OCI-LY1 (cell line): ENCODE measurements at regions not wholly inside any gene's neighbourhood (a gene's known extent, or its start where the extent isn't known, plus 50 kb on each side); places are given as distances from the start of the nearest gene placed in this dataset.

Experiments
- H2AFZ ChIP-seq: fragments of 200-600 bp; sonication (generic), shearing (Covaris generic); 2 replicates; pipeline ENCODE4 v1.6.0; 2014; ENCODE audit warnings: antibody characterized with exemption, mild to moderate bottlenecking, low read length
- H3F3A ChIP-seq: fragments of 200-600 bp; sonication (generic), shearing (Covaris generic); 2 replicates; pipeline ENCODE4 v1.6.0; 2014; ENCODE audit warnings: mild to moderate bottlenecking, antibody characterized with exemption, low read length, moderate library complexity; ENCODE audit not compliant: insufficient read depth
- H3K27ac ChIP-seq: fragments of 200-600 bp; sonication (generic); 2 replicates; pipeline ENCODE4 v1.5.1; 2014; ENCODE audit warnings: low read length, mixed run types, mild to moderate bottlenecking, low read depth; ENCODE audit not compliant: poor library complexity, severe bottlenecking
- H3K27me3 ChIP-seq: fragments of 200-600 bp; sonication (generic); 2 replicates; pipeline ENCODE4 v1.6.0; 2014; ENCODE audit warnings: antibody characterized with exemption, mild to moderate bottlenecking, low read length, moderate library complexity; ENCODE audit not compliant: insufficient read depth
- H3K36me3 ChIP-seq: fragments of 200-600 bp; sonication (generic); 2 replicates; pipeline ENCODE4 v1.6.1; 2014; ENCODE audit warnings: mild to moderate bottlenecking, antibody characterized with exemption, low read length, moderate library complexity, mixed read lengths; ENCODE audit not compliant: insufficient read depth
- H3K4me1 ChIP-seq: fragments of 200-600 bp; sonication (generic); 2 replicates; pipeline ENCODE4 v1.5.1; 2014; ENCODE audit warnings: mild to moderate bottlenecking, low read length, moderate library complexity; ENCODE audit not compliant: insufficient read depth, severe bottlenecking
- H3K4me2 ChIP-seq: fragments of 200-600 bp; sonication (generic), shearing (Covaris generic); 2 replicates; pipeline ENCODE4 v1.6.1; 2014; ENCODE audit warnings: low read length
- H3K4me3 ChIP-seq: fragments of 200-600 bp; sonication (generic); 2 replicates; pipeline ENCODE4 v1.5.1; 2014; ENCODE audit warnings: low read length, low read depth, mild to moderate bottlenecking, mixed read lengths; ENCODE audit not compliant: poor library complexity, severe bottlenecking
- H3K79me2 ChIP-seq: fragments of 200-600 bp; shearing (Covaris generic); 2 replicates; pipeline ENCODE4 v1.6.1; 2016; ENCODE audit warnings: mixed run types, low read length, mixed read lengths; ENCODE audit not compliant: insufficient read depth
- H3K9ac ChIP-seq: fragments of 200-600 bp; sonication (generic), shearing (Covaris generic); 2 replicates; pipeline ENCODE4 v1.6.1; 2014; ENCODE audit warnings: mild to moderate bottlenecking, low read length, mixed read lengths
- H3K9me2 ChIP-seq: fragments of 200-600 bp; sonication (generic), shearing (Covaris generic); 2 replicates; pipeline ENCODE4 v1.6.1; 2014; ENCODE audit warnings: low read depth, mild to moderate bottlenecking, low read length, mixed read lengths
- H3K9me3 ChIP-seq: fragments of 200-600 bp; shearing (Covaris generic); 2 replicates; pipeline ENCODE4 v1.6.1; 2014; ENCODE audit warnings: low read length, mixed read lengths
- H4K20me1 ChIP-seq: fragments of 200-600 bp; sonication (generic), shearing (Covaris generic); 2 replicates; pipeline ENCODE4 v1.6.0; 2016; ENCODE audit warnings: mild to moderate bottlenecking, low read length; ENCODE audit not compliant: insufficient read depth
- EZH2 ChIP-seq: fragments of 200-600 bp; sonication (generic), shearing (Covaris generic); IDR thresholded peaks from 2 replicates; pipeline ENCODE4 v1.8.0; 2017; ENCODE audit warnings: borderline replicate concordance, mixed run types, mild to moderate bottlenecking, antibody characterized with exemption, low read length, moderate library complexity, mixed read lengths
- TF ChIP-seq, protein P1 (sequence below): fragments of 200-600 bp; sonication (generic), shearing (Covaris generic); IDR thresholded peaks from 2 replicates; pipeline ENCODE4 v1.5.1; 2017; ENCODE audit warnings: mild to moderate bottlenecking, antibody characterized with exemption, low read length, moderate library complexity, mixed read lengths

DNA sequence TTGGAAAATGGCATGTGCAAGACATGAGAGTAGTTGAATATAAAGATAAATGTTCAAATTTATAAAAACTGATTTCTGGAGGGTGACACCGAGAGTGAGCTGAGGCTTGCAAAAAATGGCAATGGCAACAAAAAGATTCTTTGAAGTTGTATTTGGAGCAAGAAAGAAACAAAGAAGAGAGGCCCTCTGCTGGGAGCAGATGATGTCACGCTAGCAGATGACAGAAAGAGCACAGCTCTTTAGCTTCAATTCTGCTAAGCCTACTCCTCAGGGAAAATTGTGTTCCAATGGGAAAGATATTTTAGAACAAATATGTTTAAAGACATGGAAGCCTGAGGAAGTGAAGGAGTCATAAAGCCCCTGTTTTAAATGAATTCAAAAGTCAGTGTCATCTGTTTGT lies 125.3 kb upstream of the NOX3 start:
- TF ChIP-seq, protein P1, sequence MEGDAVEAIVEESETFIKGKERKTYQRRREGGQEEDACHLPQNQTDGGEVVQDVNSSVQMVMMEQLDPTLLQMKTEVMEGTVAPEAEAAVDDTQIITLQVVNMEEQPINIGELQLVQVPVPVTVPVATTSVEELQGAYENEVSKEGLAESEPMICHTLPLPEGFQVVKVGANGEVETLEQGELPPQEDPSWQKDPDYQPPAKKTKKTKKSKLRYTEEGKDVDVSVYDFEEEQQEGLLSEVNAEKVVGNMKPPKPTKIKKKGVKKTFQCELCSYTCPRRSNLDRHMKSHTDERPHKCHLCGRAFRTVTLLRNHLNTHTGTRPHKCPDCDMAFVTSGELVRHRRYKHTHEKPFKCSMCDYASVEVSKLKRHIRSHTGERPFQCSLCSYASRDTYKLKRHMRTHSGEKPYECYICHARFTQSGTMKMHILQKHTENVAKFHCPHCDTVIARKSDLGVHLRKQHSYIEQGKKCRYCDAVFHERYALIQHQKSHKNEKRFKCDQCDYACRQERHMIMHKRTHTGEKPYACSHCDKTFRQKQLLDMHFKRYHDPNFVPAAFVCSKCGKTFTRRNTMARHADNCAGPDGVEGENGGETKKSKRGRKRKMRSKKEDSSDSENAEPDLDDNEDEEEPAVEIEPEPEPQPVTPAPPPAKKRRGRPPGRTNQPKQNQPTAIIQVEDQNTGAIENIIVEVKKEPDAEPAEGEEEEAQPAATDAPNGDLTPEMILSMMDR = peak; percentile 11; the same call in 1 of the 2 replicates
- TF ChIP-seq EZH2 = no peak
- H3K9me3 ChIP-seq = no peaks in the 10 kb centered on the region

DNA sequence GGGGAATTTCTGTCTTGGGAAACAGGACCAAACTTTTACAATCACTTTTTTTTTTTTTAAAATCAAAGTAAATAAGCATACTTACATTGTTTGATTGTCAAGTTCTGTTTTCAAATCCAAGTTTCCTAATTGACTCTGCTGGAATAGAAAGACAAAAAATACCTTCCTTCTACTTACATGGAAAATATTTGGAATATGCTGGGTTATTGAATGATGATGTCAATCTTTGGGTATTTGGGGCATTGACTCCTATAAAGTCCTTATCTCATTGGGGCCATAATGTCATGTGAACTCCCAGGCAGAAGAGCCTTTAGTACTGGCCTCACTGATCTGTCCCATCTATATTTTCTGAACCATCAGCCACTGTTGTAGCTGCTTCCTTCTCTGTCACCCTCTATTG lies 122.6 kb upstream of the NOX3 start:
- H3K4me3 ChIP-seq = no peak overlapping the region
- H3K9ac ChIP-seq = no peak overlapping the region
- no peaks in the 10 kb centered on the region for H3K4me1 ChIP-seq
- no peak overlapping the region for H3K4me2 ChIP-seq
- no peak overlapping the region for H3K27ac ChIP-seq
- H3F3A ChIP-seq = no peaks in the 10 kb centered on the region
- TF ChIP-seq, protein P1 = no peak
- no peak for TF ChIP-seq EZH2
- H2AFZ ChIP-seq = no peak overlapping the region
- no peaks in the 10 kb centered on the region for H3K9me3 ChIP-seq
- no peaks in the 10 kb centered on the region for H3K36me3 ChIP-seq
- H3K9me2 ChIP-seq = no peaks in the 10 kb centered on the region
- H4K20me1 ChIP-seq = no peaks in the 10 kb centered on the region
- H3K27me3 ChIP-seq = no peaks in the 10 kb centered on the region; the same call in 1 of the 2 replicates
- H3K79me2 ChIP-seq = no peaks in the 10 kb centered on the region

More for the DNA sequence above, 125.3 kb upstream of the NOX3 start:
- no peaks in the 10 kb centered on the region for H3K9me2 ChIP-seq
- H3K9ac ChIP-seq = no peak overlapping the region
- no peak overlapping the region for H2AFZ ChIP-seq
- H3K27ac ChIP-seq = no peak overlapping the region
- H3K4me3 ChIP-seq = no peak overlapping the region
- H3K4me1 ChIP-seq = no peaks in the 10 kb centered on the region
- H3K36me3 ChIP-seq = no peaks in the 10 kb centered on the region
- H3F3A ChIP-seq = no peaks in the 10 kb centered on the region
- H3K4me2 ChIP-seq = no peak overlapping the region
- H3K79me2 ChIP-seq = no peaks in the 10 kb centered on the region
- no peaks in the 10 kb centered on the region; the same call in 1 of the 2 replicates for H3K27me3 ChIP-seq
- no peaks in the 10 kb centered on the region for H4K20me1 ChIP-seq

DNA sequence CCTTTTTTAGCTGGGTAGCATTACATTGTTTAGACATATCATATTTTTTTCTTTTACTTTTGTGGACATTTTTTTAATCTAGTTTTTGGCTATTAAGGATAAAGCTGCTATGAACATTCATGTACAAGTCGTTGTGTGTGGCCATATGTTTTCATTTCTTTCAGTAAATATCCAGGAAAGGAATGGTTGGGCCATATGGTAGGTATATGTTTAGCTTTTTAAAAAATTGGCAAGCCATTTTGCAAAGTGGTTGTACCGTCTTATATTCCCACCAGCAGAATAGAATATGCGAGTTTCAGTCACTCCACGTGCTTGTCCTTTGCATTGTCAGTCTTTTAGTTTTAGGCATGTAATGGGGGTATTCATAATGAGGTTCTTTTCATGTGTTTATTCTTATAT lies 106.3 kb upstream of the NOX3 start:
- Histone ChIP-seq H4K20me1 (no peaks in the 10 kb centered on the region), H3K9me2 (no peaks in the 10 kb centered on the region; the same call in 1 of the 2 replicates)
- TF ChIP-seq, protein P1 = no peak

More for the DNA sequence above, 106.3 kb upstream of the NOX3 start:
- Histone ChIP-seq H3K79me2 (no peaks in the 10 kb centered on the region), H3K9ac (no peak overlapping the region), H2AFZ (no peak overlapping the region), H3K9me3 (no peaks in the 10 kb centered on the region), H3K36me3 (no peaks in the 10 kb centered on the region), H3K4me1 (no peaks in the 10 kb centered on the region), H3K27ac (no peak overlapping the region), H3K4me2 (no peak overlapping the region), H3F3A (no peaks in the 10 kb centered on the region), H3K4me3 (no peak overlapping the region), H3K27me3 (no peaks in the 10 kb centered on the region)
